DOHH2 (cell line): ENCODE measurements at regions not wholly inside any gene's neighbourhood (a gene's known extent, or its start where the extent isn't known, plus 50 kb on each side); places are given as distances from the start of the nearest gene placed in this dataset.
"Not testable (repeated sequence)": the region's sequence is repeated elsewhere in the genome, so short reads cannot be mapped to it uniquely, and the experiment has no call there.

Experiments used
- H3F3A ChIP-seq: fragments of 200-600 bp; sonication (generic), shearing (Covaris generic); 2 replicates; pipeline ENCODE4 v1.6.0; 2016; ENCODE audit warnings: antibody characterized with exemption, mild to moderate bottlenecking; ENCODE audit not compliant: control insufficient read depth, insufficient read depth
- H3K27ac ChIP-seq: fragments of 200-600 bp; sonication (generic); 2 replicates; pipeline ENCODE4 v1.5.1; 2014; ENCODE audit warnings: low read depth, mild to moderate bottlenecking, low read length, moderate library complexity
- H3K27me3 ChIP-seq: fragments of 200-600 bp; sonication (generic); 2 replicates; pipeline ENCODE4 v1.6.1; 2014; ENCODE audit warnings: mild to moderate bottlenecking, low read length, mixed read lengths; ENCODE audit not compliant: control insufficient read depth
- H3K36me3 ChIP-seq: fragments of 200-600 bp; sonication (generic); 2 replicates; pipeline ENCODE4 v1.6.1; 2014; ENCODE audit warnings: mild to moderate bottlenecking, low read length, moderate library complexity, mixed read lengths; ENCODE audit not compliant: control insufficient read depth
- H3K4me1 ChIP-seq: fragments of 200-600 bp; sonication (generic); 2 replicates; pipeline ENCODE4 v1.6.1; 2014; ENCODE audit warnings: mild to moderate bottlenecking, low read length, mixed read lengths; ENCODE audit not compliant: control insufficient read depth
- H3K4me2 ChIP-seq: fragments of 200-600 bp; sonication (generic); 2 replicates; pipeline ENCODE4 v1.6.0; 2014; ENCODE audit warnings: mild to moderate bottlenecking, low read length, moderate library complexity
- H3K4me3 ChIP-seq: fragments of 200-600 bp; sonication (generic); 2 replicates; pipeline ENCODE4 v1.5.1; 2014; ENCODE audit warnings: mild to moderate bottlenecking, low read length, mixed read lengths
- H3K79me2 ChIP-seq: fragments of 200-600 bp; sonication (generic); 2 replicates; pipeline ENCODE4 v1.6.1; 2014; ENCODE audit warnings: mild to moderate bottlenecking, low read length, mixed read lengths; ENCODE audit not compliant: control insufficient read depth
- H3K9me2 ChIP-seq: fragments of 200-600 bp; sonication (generic); replicated peaks from 2 replicates; pipeline ENCODE4 v1.6.1; 2014; ENCODE audit warnings: mild to moderate bottlenecking, low read length, mixed read lengths; ENCODE audit not compliant: control insufficient read depth
- H3K9me3 ChIP-seq: fragments of 200-600 bp; sonication (generic); 2 replicates; pipeline ENCODE4 v1.6.1; 2014; ENCODE audit warnings: antibody characterized with exemption, low read length, mixed read lengths; ENCODE audit not compliant: control insufficient read depth, insufficient read depth
- H4K20me1 ChIP-seq: fragments of 200-600 bp; sonication (generic); 2 replicates; pipeline ENCODE4 v1.6.0; 2014; ENCODE audit warnings: low read depth, mild to moderate bottlenecking, antibody characterized with exemption, low read length, moderate library complexity; ENCODE audit not compliant: control insufficient read depth, insufficient read depth
- CTCF ChIP-seq: fragments of 200-600 bp; sonication (generic); IDR thresholded peaks from one replicate; pipeline ENCODE4 v1.5.1; 2014; ENCODE audit warnings: antibody characterized with exemption, mild to moderate bottlenecking, low read depth, low read length; ENCODE audit not compliant: poor library complexity, severe bottlenecking
- EZH2phosphoT487 ChIP-seq: fragments of 200-600 bp; sonication (generic); IDR thresholded peaks from 2 replicates; pipeline ENCODE4 v1.6.1; 2017; ENCODE audit warnings: borderline replicate concordance, mild to moderate bottlenecking, antibody characterized with exemption, low read length, moderate library complexity, mixed read lengths

- H3K79me2 ChIP-seq: no peaks in the 10 kb centered on the region
- no peak for TF ChIP-seq CTCF
- TF ChIP-seq EZH2phosphoT487: no peak
Observed at GRCh38 chr9:103586721-103587120, 507.4 kb upstream of the SMC2 start.

GRCh38 chr9:103601287-103601686, 492.8 kb upstream of the SMC2 start:
- Histone ChIP-seq H3K9me2 (no peaks in the 10 kb centered on the region), H3K36me3 (no peaks in the 10 kb centered on the region), H3K79me2 (no peaks in the 10 kb centered on the region), H3F3A (no peaks in the 10 kb centered on the region), H3K27ac (no peak overlapping the region), H3K4me2 (no peak overlapping the region), H3K9me3 (no peaks in the 10 kb centered on the region), H3K4me1 (no peaks in the 10 kb centered on the region), H4K20me1 (no peaks in the 10 kb centered on the region), H3K4me3 (no peak overlapping the region), H3K27me3 (no peaks in the 10 kb centered on the region)
- TF ChIP-seq CTCF (no peak), EZH2phosphoT487 (no peak)

More at GRCh38 chr9:103586721-103587120, 507.4 kb upstream of the SMC2 start:
- Histone ChIP-seq H3K27ac (no peak overlapping the region), H3K4me2 (no peak overlapping the region), H4K20me1 (no peaks in the 10 kb centered on the region), H3K36me3 (no peaks in the 10 kb centered on the region), H3F3A (no peaks in the 10 kb centered on the region), H3K9me3 (no peaks in the 10 kb centered on the region), H3K9me2 (no peaks in the 10 kb centered on the region), H3K4me1 (no peaks in the 10 kb centered on the region), H3K4me3 (no peak overlapping the region), H3K27me3 (no peaks in the 10 kb centered on the region)

GRCh38 chr9:103611950-103612349, 482.2 kb upstream of the SMC2 start:
- not testable (repeated sequence) for H3F3A ChIP-seq, H3K4me2 ChIP-seq, H3K9me2 ChIP-seq, H3K4me1 ChIP-seq, H3K79me2 ChIP-seq, H3K9me3 ChIP-seq, H3K4me3 ChIP-seq, H4K20me1 ChIP-seq, H3K27me3 ChIP-seq, H3K36me3 ChIP-seq, H3K27ac ChIP-seq

GRCh38 chr9:103615994-103616393, 478.1 kb upstream of the SMC2 start:
- no peaks in the 10 kb centered on the region for H3F3A ChIP-seq
- H3K4me2 ChIP-seq: no peak overlapping the region
- H3K79me2 ChIP-seq: no peaks in the 10 kb centered on the region
- H3K9me3 ChIP-seq: no peaks in the 10 kb centered on the region
- no peaks in the 10 kb centered on the region for H3K36me3 ChIP-seq
- H3K4me3 ChIP-seq: no peak overlapping the region
- no peaks in the 10 kb centered on the region for H4K20me1 ChIP-seq
- no peaks in the 10 kb centered on the region for H3K27me3 ChIP-seq
- H3K9me2 ChIP-seq: no peaks in the 10 kb centered on the region; the same call in 1 of the 2 replicates
- no peak overlapping the region for H3K27ac ChIP-seq
- TF ChIP-seq CTCF (no peak), EZH2phosphoT487 (no peak)
- H3K4me1 ChIP-seq: no peaks in the 10 kb centered on the region
